ENCODE measurements at regions not wholly inside any gene's neighbourhood (a gene's known extent, or its start where the extent isn't known, plus 50 kb on each side); places are given as distances from the start of the nearest gene placed in this dataset.
A peak's percentile ranks its signal among the peaks of the same experiment; 100 is the strongest.

GRCh38 chr6:138691595-138692057 is 81.9 kb upstream of the CCDC28A start:
- ChIA-PET CTCF (interaction anchor here (0.6 to 1.8 kb wide), 4 partner anchors 24 to 610 kb away, joined by 3 to 6 read pairs (median 4); no protein-coding TSS in a partner anchor), POLR2A (interaction anchor here (0.6 to 1.9 kb wide), 9 partner anchors 9 to 119 kb away, joined by 3 to 7 read pairs (median 4); no protein-coding TSS in a partner anchor)
- peak; percentile 73 for TF ChIP-seq PKNOX1 (IDR thresholded peaks at IDR 0.05)
- no peak for TF ChIP-seq FOXK2 (IDR thresholded peaks at IDR 0.05)
- TF ChIP-seq CTBP1 (IDR thresholded peaks at IDR 0.05; ENCODE audit: borderline replicate concordance) = 0 out of 2 replicates have a peak, but pooled peaks have one; percentile 15
- TF ChIP-seq ELF4 (IDR thresholded peaks at IDR 0.05) = no peak
- DNase-seq (ENCODE audit: extremely low spot score) = no peak

GRCh38 chr6:138692058-138692977 is 81.3 kb upstream of the CCDC28A start:
- DNase-seq (ENCODE audit: extremely low spot score) = peak; percentile 91
- ChIA-PET CTCF (interaction anchor here (0.6 to 1.8 kb wide), 5 partner anchors 25 to 610 kb away, joined by 3 to 6 read pairs (median 4); no protein-coding TSS in a partner anchor), POLR2A (interaction anchor here (0.6 to 2.7 kb wide), 9 partner anchors 9 to 119 kb away, joined by 3 to 14 read pairs (median 5); partner anchors contain the start of gene CCDC28A)
- TF ChIP-seq TARDBP (IDR thresholded peaks at IDR 0.05) (peak; percentile 46; the same call in 1 of the 2 replicates), FOXK2 (IDR thresholded peaks at IDR 0.05) (no peak), LEF1 (IDR thresholded peaks at IDR 0.05; ENCODE audit: borderline replicate concordance) (peak; percentile 48; the same call in 1 of the 2 replicates), FOXM1 (IDR thresholded peaks at IDR 0.05; ENCODE audit: borderline replicate concordance) (0 out of 2 replicates have a peak, but pooled peaks have one; percentile 46)

- TF ChIP-seq FOXM1 (IDR thresholded peaks at IDR 0.05; ENCODE audit: borderline replicate concordance) (peak; percentile 38; the same call in 1 of the 2 replicates), FOXA1 (IDR thresholded peaks at IDR 0.05) (no peak), L3MBTL2 (conservative IDR thresholded peaks at IDR 0.05) (0 out of 2 replicates have a peak, but pooled peaks have one; percentile 12)
- CTCF ChIA-PET = interaction anchor here (0.6 to 1.3 kb wide), 3 partner anchors 20 to 105 kb away, joined by 3 read pairs; no protein-coding TSS in a partner anchor
- POLR2A ChIA-PET = interaction anchor here (1.1 to 2.7 kb wide), 2 partner anchors 21 to 79 kb away, joined by 3 to 14 read pairs; partner anchors contain the start of gene CCDC28A
- peak; percentile 79 for DNase-seq (ENCODE audit: extremely low spot score)
These were observed 80.3 kb upstream of the CCDC28A start for GRCh38 chr6:138692978-138693909.

- CTCF ChIA-PET = no interaction called here
- POLR2A ChIA-PET = no interaction called here
- no peak for TF ChIP-seq SP1 (IDR thresholded peaks at IDR 0.05)
- no peak for TF ChIP-seq SUZ12 (IDR thresholded peaks at IDR 0.05)
- no peak for TF ChIP-seq NFRKB (IDR thresholded peaks at IDR 0.05)
- no peak for TF ChIP-seq L3MBTL2 (conservative IDR thresholded peaks at IDR 0.05)
- TF ChIP-seq ZNF384 (IDR thresholded peaks at IDR 0.05) = no peak
- no peak for TF ChIP-seq FOXM1 (IDR thresholded peaks at IDR 0.05; ENCODE audit: borderline replicate concordance)
- no peak for TF ChIP-seq ARNT (IDR thresholded peaks at IDR 0.05)
- TF ChIP-seq FOXK2 (IDR thresholded peaks at IDR 0.05) = no peak
- TF ChIP-seq HDGF (IDR thresholded peaks at IDR 0.05; ENCODE audit: borderline replicate concordance) = no peak
- no peak for TF ChIP-seq LEF1 (IDR thresholded peaks at IDR 0.05; ENCODE audit: borderline replicate concordance)
- no peak for TF ChIP-seq PKNOX1 (IDR thresholded peaks at IDR 0.05)
- no peak for TF ChIP-seq BHLHE40 (IDR thresholded peaks at IDR 0.05; ENCODE audit: borderline replicate concordance)
- DNase-seq (ENCODE audit: extremely low spot score) = no peak
These were observed 78.4 kb upstream of the CCDC28A start for GRCh38 chr6:138695193-138695592.

GRCh38 chr6:138714493-138714892 is 59.1 kb upstream of the CCDC28A start:
- POLR2A ChIA-PET = no interaction called here
- no peak for DNase-seq (ENCODE audit: extremely low spot score)
- TF ChIP-seq SUZ12 (IDR thresholded peaks at IDR 0.05) (no peak), LEF1 (IDR thresholded peaks at IDR 0.05; ENCODE audit: borderline replicate concordance) (no peak), ZNF384 (IDR thresholded peaks at IDR 0.05) (no peak), CTBP1 (IDR thresholded peaks at IDR 0.05; ENCODE audit: borderline replicate concordance) (no peak)
- CTCF ChIA-PET = no interaction called here

- DNase-seq (ENCODE audit: extremely low spot score) = no peak
- TF ChIP-seq FOXA1 (IDR thresholded peaks at IDR 0.05) = no peak
- TF ChIP-seq BHLHE40 (IDR thresholded peaks at IDR 0.05; ENCODE audit: borderline replicate concordance) = no peak
- TF ChIP-seq SP1 (IDR thresholded peaks at IDR 0.05) = no peak
- no peak for TF ChIP-seq FOXM1 (IDR thresholded peaks at IDR 0.05; ENCODE audit: borderline replicate concordance)
- TF ChIP-seq PKNOX1 (IDR thresholded peaks at IDR 0.05) = no peak
- POLR2A ChIA-PET = no interaction called here
- CTCF ChIA-PET = no interaction called here
These were observed 57.6 kb upstream of the CCDC28A start for GRCh38 chr6:138716013-138716412.
